HG02973 (cell line): ENCODE measurements at regions not wholly inside any gene's neighbourhood (a gene's known extent, or its start where the extent isn't known, plus 50 kb on each side); places are given as distances from the start of the nearest gene placed in this dataset.
"Not testable (repeated sequence)": the region's sequence is repeated elsewhere in the genome, so short reads cannot be mapped to it uniquely, and the experiment has no call there.

Source experiments
- ATAC-seq: cut with Tn5 transposase; IDR thresholded peaks from one replicate; pipeline ENCODE4 v1.9.1; 2021; ENCODE audit warnings: moderate library complexity; ENCODE audit not compliant: unreplicated experiment

DNA sequence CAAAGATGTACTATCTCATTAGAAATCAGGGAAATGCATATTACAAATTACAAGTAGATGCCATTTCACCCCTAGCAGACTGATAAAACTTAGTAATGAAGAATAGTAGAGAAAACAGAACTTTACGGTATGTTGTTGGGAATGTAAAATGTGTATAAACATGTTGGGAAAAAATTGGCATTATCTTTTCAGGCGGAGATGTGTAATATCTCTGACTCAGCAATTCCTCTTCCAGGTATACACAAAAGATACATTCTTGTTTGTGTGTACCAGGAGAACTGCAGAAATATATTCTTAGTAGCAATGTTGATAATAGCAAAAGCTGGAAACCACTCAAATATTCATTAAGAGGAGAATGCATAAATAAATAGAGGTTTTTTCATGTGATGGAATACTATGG is 204.5 kb downstream of the LPIN1 start:
- ATAC-seq, result no peak

GRCh38 chr2:11951492-11951891 is 205.1 kb downstream of the LPIN1 start:
- ATAC-seq, result not testable (repeated sequence)

GRCh38 chr2:11953258-11953657 is 206.8 kb downstream of the LPIN1 start:
- no peak for ATAC-seq

GRCh38 chr2:11955314-11955713 is 208.9 kb downstream of the LPIN1 start:
- no peak for ATAC-seq

DNA sequence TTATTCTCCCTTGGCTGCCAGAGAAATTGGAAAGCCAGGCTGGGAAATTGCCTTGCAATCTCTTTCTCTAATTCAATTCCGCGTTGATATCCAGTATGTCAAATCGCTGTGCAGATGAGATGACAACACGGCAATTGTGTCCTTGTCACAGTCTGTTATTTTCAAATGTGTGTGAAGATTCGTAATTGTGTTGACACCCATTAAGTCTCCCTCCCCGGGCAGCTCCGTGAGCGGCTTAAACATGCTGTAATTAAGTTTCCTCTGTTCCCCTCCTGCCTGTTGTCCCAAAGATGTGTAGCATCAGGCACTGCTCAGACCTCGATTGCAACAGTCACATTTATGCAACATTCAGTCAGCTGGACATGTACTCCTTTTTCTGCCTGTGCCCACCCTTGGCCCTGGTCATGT is 209.5 kb downstream of the LPIN1 start:
- no peak for ATAC-seq

DNA sequence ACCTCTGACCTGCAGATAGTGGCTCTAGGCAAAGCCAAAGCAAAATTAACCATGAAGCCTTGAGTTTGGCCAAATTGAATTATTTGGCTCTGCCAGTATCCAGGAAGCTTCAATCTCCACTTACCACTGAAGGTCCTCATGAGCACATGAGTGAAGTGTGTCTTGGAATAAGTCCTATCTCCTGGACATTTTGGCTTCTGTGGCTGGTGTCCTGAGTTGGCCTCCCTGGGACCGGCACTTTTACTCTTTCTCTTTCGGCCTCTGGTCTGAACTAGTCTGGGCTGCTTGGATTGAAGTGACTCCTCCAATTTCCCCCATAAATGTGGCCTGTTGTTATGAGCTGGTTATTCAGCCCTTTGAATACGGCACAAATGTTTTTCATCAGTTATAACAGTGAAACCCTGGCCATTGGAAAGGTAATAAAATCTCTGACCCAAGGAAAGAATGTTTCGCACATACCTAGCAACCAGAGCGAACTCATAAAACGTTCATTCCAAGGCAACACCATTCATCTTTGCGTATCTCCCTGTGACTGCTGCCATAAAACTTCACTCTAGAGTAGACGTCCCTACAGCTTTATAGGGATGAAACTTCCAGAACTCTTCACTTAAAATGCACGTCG is 216.4 kb downstream of the LPIN1 start:
- ATAC-seq, result no peak

- no peak for ATAC-seq
Measured at GRCh38 chr2:11963966-11964365, 217.5 kb downstream of the LPIN1 start.

- no peak for ATAC-seq
Measured at GRCh38 chr2:11967946-11968465, 221.6 kb downstream of the LPIN1 start.

GRCh38 chr2:11968521-11968920 is 222.1 kb downstream of the LPIN1 start:
- ATAC-seq, result no peak

GRCh38 chr2:11969774-11970173 is 223.3 kb downstream of the LPIN1 start:
- ATAC-seq, result no peak

GRCh38 chr2:11974573-11974972 is 228.1 kb downstream of the LPIN1 start:
- no peak for ATAC-seq

DNA sequence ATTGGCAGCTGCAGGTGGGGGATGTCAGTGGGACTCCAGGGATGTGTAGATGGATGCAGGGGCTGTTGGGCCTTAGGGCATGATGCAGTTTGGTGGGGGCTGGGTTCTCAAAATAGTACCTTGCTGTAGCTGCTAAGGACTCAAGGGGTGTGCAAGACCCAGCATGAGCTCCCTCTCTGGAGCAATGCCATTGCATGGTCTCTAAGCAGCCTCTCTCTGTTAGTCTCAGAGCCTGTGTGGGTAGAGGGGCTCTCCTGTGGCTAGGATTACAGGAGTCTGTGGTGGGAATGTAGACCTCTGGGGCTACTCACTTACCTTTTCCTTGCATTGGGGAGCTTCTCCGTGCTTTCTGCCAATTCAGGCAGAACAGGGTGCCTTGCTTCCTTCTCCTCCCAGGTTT is 228.9 kb downstream of the LPIN1 start:
- ATAC-seq, result no peak

- no peak for ATAC-seq
Measured at GRCh38 chr2:11976073-11976472, 229.6 kb downstream of the LPIN1 start.

DNA sequence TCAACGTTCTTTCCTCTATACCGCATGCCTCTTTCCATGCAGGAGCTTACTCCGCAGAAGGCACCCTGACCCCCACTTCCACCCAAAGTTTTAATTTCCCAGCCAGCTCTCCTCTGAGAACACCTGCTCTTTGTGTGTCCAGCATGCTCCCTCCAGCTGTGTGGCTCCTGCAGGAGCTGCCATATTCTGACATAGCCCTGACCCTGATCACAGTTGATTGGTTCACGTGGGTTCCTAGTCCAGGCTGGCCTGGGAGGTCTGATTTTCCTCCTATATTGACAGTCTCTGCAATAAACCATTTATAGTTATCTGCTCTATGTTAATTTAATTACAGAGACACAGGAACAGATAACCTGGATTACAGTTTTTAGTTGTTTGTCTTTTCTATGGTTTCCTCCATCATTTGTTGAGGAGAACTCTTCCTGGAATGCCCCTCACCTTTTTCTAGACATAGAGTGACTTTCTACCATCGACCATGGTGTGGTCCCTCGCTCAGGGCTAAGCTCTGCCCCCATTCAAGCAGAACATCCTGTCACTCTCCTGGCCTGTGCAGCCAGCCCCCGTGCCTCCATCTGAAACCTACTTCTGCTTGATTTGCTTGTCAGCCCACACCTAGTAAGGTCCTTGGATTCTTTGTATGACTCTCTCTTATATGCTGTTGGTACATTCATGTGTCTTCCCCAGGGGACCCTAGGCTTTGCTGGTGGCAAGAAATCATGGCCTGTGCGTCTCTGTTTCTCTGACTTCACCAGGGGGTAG is 231.5 kb downstream of the LPIN1 start:
- peak; percentile 66 for ATAC-seq

DNA sequence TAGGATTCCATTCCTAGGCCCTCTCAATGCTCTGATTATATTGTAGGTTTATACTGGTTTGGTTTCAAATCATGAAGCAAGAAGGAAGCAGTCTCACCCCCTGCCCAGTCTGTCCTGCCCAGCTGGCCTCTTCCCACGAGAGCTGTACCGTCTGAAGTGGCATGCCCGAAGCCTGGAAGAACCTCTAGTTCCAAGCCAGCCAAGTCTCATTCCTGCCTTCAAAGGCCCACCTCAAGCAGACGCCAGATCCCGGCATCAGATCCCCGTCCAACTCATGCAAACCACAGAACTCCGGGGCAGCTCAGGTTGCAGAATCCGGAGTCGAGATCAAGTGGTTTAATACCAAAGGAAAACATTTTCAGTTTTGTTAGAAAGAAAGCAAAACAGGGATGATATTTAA is 234.4 kb downstream of the LPIN1 start:
- no peak for ATAC-seq

DNA sequence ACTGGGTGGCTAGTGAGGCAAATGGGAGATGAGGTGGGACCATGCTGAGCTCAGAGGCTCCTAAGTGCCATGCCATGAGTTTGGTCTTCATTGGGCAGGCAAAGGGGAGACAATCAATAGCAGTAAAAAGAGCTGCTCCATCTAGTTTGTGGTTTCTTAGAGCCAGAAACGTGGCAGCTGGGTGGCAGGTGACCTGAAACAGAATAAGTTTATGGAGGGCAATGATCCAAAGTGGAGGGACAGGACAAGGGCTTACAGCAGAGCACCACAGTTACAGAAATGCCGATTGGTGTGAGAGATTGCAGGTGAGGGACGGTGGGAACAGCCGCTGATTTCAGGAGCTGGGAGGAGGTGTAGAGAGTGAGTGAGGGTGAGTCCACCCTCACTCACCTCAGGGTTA is 237.0 kb downstream of the LPIN1 start:
- no peak for ATAC-seq

DNA sequence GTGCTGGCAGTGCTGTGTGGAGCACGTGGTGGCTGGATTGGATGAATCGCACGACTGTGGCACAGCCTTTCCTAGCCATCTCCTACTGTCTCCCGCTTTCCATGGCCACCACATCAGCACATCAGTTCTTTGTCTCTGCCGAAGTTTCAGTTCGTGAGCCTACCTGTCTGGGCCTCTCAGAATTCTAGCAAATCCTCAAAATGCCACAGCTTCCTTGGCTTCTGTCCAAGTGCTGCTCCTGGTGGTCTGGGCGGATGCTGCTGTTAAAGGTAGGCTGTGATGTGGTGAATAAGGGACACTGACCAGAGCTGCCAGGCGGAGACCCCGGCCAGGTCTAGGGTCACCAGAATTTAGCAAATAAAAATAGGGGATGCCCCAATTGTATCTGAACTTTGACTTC is 237.4 kb downstream of the LPIN1 start:
- no peak for ATAC-seq

- ATAC-seq, result no peak
Measured at GRCh38 chr2:11984316-11985158, 238.1 kb downstream of the LPIN1 start.

DNA sequence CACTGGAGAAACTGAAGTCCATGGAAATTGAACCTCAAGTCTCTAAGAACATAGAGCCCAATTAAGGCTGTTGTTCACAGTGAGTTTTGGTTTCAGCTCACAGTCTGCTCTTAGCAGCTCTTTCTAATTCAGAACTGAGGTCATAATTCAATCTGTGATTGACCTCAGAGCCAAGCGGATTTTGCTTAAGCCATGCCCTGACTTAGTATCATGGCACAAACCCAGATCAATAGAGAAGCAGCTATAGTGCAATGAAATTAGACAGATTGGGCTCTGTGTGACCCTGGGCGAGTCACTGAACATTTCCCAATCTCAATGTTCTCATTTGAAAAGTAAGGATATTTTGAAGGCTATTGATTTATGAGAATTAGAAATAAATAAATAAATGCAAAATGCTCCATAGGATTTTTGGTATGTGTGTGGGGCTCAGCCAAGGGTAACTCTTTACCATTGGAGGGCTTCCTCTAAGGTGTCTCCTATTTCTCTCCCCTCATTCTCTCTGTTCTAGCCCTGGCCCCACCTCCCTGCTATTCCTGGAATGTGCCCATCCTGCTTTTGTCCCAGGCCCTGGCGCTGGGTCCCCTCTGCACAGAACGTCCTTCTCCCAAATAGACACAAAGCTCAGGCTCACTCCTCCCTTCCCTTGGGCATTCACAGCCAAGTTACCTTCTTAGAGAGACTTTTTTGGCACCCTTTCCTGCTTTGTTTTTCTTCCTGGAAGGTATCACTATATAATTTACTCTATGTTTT is 239.6 kb downstream of the LPIN1 start:
- ATAC-seq, result no peak

GRCh38 chr2:11987151-11987550 is 240.7 kb downstream of the LPIN1 start:
- no peak for ATAC-seq
